Liver (tissue), 8 donors: ENCODE measurements at regions not wholly inside any gene's neighbourhood (a gene's known extent, or its start where the extent isn't known, plus 50 kb on each side); places are given as distances from the start of the nearest gene placed in this dataset.

ENCODE experiments used
- DNase-seq: peaks from one replicate; pipeline ENCODE4 v3.0.0-alpha.2; 2017; ENCODE audit warnings: low spot score
- H3K27ac ChIP-seq, 2 donors: one replicate each; pipeline ENCODE4 v1.7.0; 2013; ENCODE audit warnings: inconsistent platforms in 2 of 2, low read length in 2 of 2, control low read depth in 1 of 2, low read depth in 1 of 2, mild to moderate bottlenecking in 1 of 2
- H3K27me3 ChIP-seq, 4 donors: one replicate each; pipeline versions ENCODE4 v1.6.1 to v1.7.0; 2013; ENCODE audit warnings: low read length in 3 of 4, inconsistent platforms in 1 of 4, mild to moderate bottlenecking in 1 of 4, moderate library complexity in 1 of 4; ENCODE audit not compliant: control insufficient read depth in 4 of 4, insufficient read depth in 4 of 4
- H3K36me3 ChIP-seq, 4 donors: one replicate each; pipeline versions ENCODE4 v1.6.1 to v1.7.0; 2013; ENCODE audit warnings: low read length in 3 of 4, mild to moderate bottlenecking in 3 of 4, low read depth in 1 of 4, moderate library complexity in 1 of 4; ENCODE audit not compliant: control insufficient read depth in 4 of 4, insufficient read depth in 3 of 4
- H3K4me1 ChIP-seq, 4 donors: one replicate each; pipeline versions ENCODE4 v1.6.1 to v1.7.0; 2013; ENCODE audit warnings: low read length in 3 of 4, mild to moderate bottlenecking in 3 of 4, moderate library complexity in 1 of 4; ENCODE audit not compliant: control insufficient read depth in 4 of 4, insufficient read depth in 4 of 4
- H3K4me3 ChIP-seq, 3 donors: one replicate each; pipeline versions ENCODE4 v1.6.1 to v1.7.0; 2013; ENCODE audit warnings: low read length in 3 of 3, control low read depth in 1 of 3, low read depth in 1 of 3, mild to moderate bottlenecking in 1 of 3
- H3K9ac ChIP-seq, 2 donors: one replicate each; pipeline ENCODE4 v1.7.0; 2013; ENCODE audit warnings: low read length in 2 of 2, mild to moderate bottlenecking in 2 of 2, moderate library complexity in 2 of 2, control low read depth in 1 of 2, low read depth in 1 of 2
- H3K9me3 ChIP-seq, 4 donors: one replicate each; pipeline versions ENCODE4 v1.6.1 to v1.7.0; 2013; ENCODE audit warnings: low read length in 3 of 4; ENCODE audit not compliant: control insufficient read depth in 4 of 4
- CTCF ChIP-seq: fragments of 150-350 bp; IDR thresholded peaks from 2 replicates; pipeline ENCODE4 v1.5.1; 2017; ENCODE audit warnings: improper control_type of control experiment, low read depth, low read length; ENCODE audit not compliant: missing input control
- EGR1 ChIP-seq, 2 donors: IDR thresholded peaks; 2 replicates each; pipeline ENCODE4 v1.6.1; 2016 to 2018; ENCODE audit warnings: antibody characterized with exemption in 2 of 2, low read depth in 2 of 2
- FOXA1 ChIP-seq: IDR thresholded peaks from 2 replicates; pipeline ENCODE4 v1.6.1; 2016; ENCODE audit warnings: antibody characterized with exemption
- FOXA2 ChIP-seq: IDR thresholded peaks from 2 replicates; pipeline ENCODE4 v1.6.1; 2016; ENCODE audit warnings: antibody characterized with exemption
- GABPA ChIP-seq, 2 donors: IDR thresholded peaks in 1 of 2; conservative IDR thresholded peaks in 1 of 2; 2 replicates each; pipeline ENCODE4 v1.6.1; 2016; ENCODE audit warnings: antibody characterized with exemption in 2 of 2, mild to moderate bottlenecking in 1 of 2, moderate library complexity in 1 of 2
- HNF4A ChIP-seq, 2 donors: conservative IDR thresholded peaks; 2 replicates each; pipeline ENCODE4 v1.6.1; 2016; ENCODE audit warnings: antibody characterized with exemption in 2 of 2, mild to moderate bottlenecking in 2 of 2
- HNF4G ChIP-seq: IDR thresholded peaks from 2 replicates; pipeline ENCODE4 v1.6.1; 2016; ENCODE audit warnings: antibody characterized with exemption
- JUND ChIP-seq, 2 donors: IDR thresholded peaks; 2 replicates each; pipeline ENCODE4 v1.6.1; 2016; ENCODE audit warnings: antibody characterized with exemption in 2 of 2
- NR2F2 ChIP-seq: IDR thresholded peaks from 2 replicates; pipeline ENCODE4 v1.6.1; 2016; ENCODE audit warnings: antibody characterized with exemption
- RAD21 ChIP-seq, 2 donors: IDR thresholded peaks; 2 replicates each; pipeline ENCODE4 v1.6.1; 2016; ENCODE audit warnings: antibody characterized with exemption in 2 of 2, mild to moderate bottlenecking in 2 of 2
- RXRA ChIP-seq, 2 donors: IDR thresholded peaks; 2 replicates each; pipeline ENCODE4 v1.6.1; 2017 to 2018; ENCODE audit warnings: antibody characterized with exemption in 2 of 2, mild to moderate bottlenecking in 1 of 2
- SP1 ChIP-seq: IDR thresholded peaks from 2 replicates; pipeline ENCODE4 v1.6.1; 2018; ENCODE audit warnings: antibody characterized with exemption, mild to moderate bottlenecking
- TAF1 ChIP-seq: conservative IDR thresholded peaks from 2 replicates; pipeline ENCODE4 v1.6.1; 2016; ENCODE audit warnings: antibody characterized with exemption, mild to moderate bottlenecking
- YY1 ChIP-seq: IDR thresholded peaks from 2 replicates; pipeline ENCODE4 v1.6.1; 2016; ENCODE audit warnings: antibody characterized with exemption, mild to moderate bottlenecking
- WGBS: extraction: QIAGEN DNeasy Blood & Tissue Kit; methylation state at CpG from one replicate; pipeline ENCODE4 v1.1.7; 2013; 5-methylcytosine and 5-hydroxymethylcytosine counted together
- TF ChIP-seq, protein P1 (sequence below): IDR thresholded peaks from 2 replicates; pipeline ENCODE4 v1.6.1; 2016; ENCODE audit warnings: antibody characterized with exemption
- TF ChIP-seq, protein P2 (sequence below): IDR thresholded peaks from 2 replicates; pipeline ENCODE4 v1.6.1; 2016; ENCODE audit warnings: antibody characterized with exemption
- TF ChIP-seq, protein P3 (sequence below): IDR thresholded peaks from 2 replicates; pipeline ENCODE4 v1.6.1; 2016; ENCODE audit warnings: antibody characterized with exemption
- TF ChIP-seq, protein P4 (sequence below): IDR thresholded peaks from 2 replicates; pipeline ENCODE4 v1.6.1; 2016; ENCODE audit warnings: antibody characterized with exemption, mild to moderate bottlenecking
- donor health status: healthy.
- donor health status: healthy.
- donor health status: healthy.
- donor health status: healthy.
- donor health status: healthy.

GRCh38 chr11:42958635-42959034 is 353.2 kb upstream of the API5 start:
- H3K4me1 ChIP-seq: no peaks in the 10 kb centered on the region
- whole genome bisulfite sequencing: 60% methylated on average over 2 of the region's 2 CpGs
- H3K36me3 ChIP-seq: no peaks in the 10 kb centered on the region
- DNase-seq: no peak
- TF ChIP-seq GABPA (IDR thresholded peaks at IDR 0.05 in 1 of 2, conservative IDR thresholded peaks at IDR 0.05 in 1 of 2) (no peak), SP1 (no peak), HNF4G (no peak), CTCF (no peak), NR2F2 (no peak)
- no peak overlapping the region for H3K4me3 ChIP-seq
- no peaks in the 10 kb centered on the region for H3K27me3 ChIP-seq
- no peaks in the 10 kb centered on the region for H3K9me3 ChIP-seq
- H3K9ac ChIP-seq: no peak overlapping the region
- no peak overlapping the region for H3K27ac ChIP-seq

DNA sequence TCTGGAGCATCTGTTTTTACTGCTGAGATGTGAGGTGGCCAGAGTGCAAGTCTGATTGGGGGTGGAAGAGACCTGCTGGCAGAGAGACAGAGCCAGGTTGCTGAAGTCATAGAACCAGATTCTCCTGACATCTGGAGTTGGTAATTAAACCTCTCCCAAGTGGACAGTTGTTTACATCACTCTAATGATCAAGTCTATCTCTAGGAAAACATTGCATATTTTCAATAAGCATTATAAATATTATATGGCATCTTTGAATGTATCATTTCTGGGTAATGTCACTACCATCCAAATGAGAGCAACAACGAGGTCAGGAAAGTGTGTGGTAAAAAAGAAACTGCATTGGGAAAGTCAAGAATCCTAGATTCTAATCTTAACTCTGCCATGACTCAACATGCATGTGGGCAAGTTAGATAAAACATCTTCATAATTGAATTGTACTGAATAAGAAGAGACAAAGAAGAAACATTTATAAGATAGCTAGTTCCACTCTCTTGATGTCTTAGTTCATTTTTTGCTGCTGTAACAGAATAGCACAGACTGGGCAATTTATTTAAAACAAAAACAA is 351.2 kb upstream of the API5 start:
- H3K27ac ChIP-seq: no peak overlapping the region
- no peak overlapping the region for H3K9ac ChIP-seq
- 45% methylated on average over 1 of the region's 1 CpG for WGBS
- no peaks in the 10 kb centered on the region for H3K27me3 ChIP-seq
- DNase-seq: no peak
- TF ChIP-seq, protein P1, sequence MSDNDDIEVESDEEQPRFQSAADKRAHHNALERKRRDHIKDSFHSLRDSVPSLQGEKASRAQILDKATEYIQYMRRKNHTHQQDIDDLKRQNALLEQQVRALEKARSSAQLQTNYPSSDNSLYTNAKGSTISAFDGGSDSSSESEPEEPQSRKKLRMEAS: no peak
- no peaks in the 10 kb centered on the region for H3K36me3 ChIP-seq
- no peaks in the 10 kb centered on the region for H3K4me1 ChIP-seq
- H3K4me3 ChIP-seq: no peak overlapping the region
- no peaks in the 10 kb centered on the region for H3K9me3 ChIP-seq

DNA sequence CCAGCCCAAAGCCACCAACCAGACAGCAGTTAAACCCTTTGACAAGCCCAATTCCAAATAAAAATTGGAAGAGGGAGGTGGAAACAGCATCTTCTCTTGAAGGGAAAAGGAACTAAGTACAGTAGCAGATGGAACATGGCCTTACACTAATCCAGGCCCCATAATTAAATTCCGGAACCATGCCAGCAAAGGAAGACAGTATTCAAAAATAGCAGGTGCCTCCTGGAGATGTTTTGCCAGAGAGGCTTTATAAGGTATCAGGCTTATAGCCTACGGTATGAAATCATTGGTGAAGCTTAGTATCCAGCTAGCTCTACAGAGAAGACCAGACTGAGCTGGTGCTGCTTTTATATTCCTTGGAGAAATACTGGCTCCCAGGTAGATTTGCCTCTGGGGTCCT is 344.1 kb upstream of the API5 start:
- Histone ChIP-seq H3K36me3 (no peaks in the 10 kb centered on the region), H3K9me3 (no peaks in the 10 kb centered on the region)
- TF ChIP-seq SP1: no peak
- TF ChIP-seq, protein P1: no peak
- no peak for TF ChIP-seq JUND (IDR thresholded peaks at IDR 0.05)
- no peak for TF ChIP-seq NR2F2
- no peak for TF ChIP-seq RAD21 (IDR thresholded peaks at IDR 0.05)
- no peak for TF ChIP-seq FOXA2
- no peak for TF ChIP-seq TAF1
- TF ChIP-seq RXRA (IDR thresholded peaks at IDR 0.05): no peak
- TF ChIP-seq, protein P2, sequence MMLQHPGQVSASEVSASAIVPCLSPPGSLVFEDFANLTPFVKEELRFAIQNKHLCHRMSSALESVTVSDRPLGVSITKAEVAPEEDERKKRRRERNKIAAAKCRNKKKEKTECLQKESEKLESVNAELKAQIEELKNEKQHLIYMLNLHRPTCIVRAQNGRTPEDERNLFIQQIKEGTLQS: no peak
- TF ChIP-seq FOXA1: no peak
- no peak for TF ChIP-seq HNF4G
- no peak for TF ChIP-seq GABPA (IDR thresholded peaks at IDR 0.05 in 1 of 2, conservative IDR thresholded peaks at IDR 0.05 in 1 of 2)
- TF ChIP-seq, protein P3, sequence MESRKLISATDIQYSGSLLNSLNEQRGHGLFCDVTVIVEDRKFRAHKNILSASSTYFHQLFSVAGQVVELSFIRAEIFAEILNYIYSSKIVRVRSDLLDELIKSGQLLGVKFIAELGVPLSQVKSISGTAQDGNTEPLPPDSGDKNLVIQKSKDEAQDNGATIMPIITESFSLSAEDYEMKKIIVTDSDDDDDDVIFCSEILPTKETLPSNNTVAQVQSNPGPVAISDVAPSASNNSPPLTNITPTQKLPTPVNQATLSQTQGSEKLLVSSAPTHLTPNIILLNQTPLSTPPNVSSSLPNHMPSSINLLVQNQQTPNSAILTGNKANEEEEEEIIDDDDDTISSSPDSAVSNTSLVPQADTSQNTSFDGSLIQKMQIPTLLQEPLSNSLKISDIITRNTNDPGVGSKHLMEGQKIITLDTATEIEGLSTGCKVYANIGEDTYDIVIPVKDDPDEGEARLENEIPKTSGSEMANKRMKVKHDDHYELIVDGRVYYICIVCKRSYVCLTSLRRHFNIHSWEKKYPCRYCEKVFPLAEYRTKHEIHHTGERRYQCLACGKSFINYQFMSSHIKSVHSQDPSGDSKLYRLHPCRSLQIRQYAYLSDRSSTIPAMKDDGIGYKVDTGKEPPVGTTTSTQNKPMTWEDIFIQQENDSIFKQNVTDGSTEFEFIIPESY: no peak
- no peak for TF ChIP-seq CTCF
- TF ChIP-seq, protein P4, sequence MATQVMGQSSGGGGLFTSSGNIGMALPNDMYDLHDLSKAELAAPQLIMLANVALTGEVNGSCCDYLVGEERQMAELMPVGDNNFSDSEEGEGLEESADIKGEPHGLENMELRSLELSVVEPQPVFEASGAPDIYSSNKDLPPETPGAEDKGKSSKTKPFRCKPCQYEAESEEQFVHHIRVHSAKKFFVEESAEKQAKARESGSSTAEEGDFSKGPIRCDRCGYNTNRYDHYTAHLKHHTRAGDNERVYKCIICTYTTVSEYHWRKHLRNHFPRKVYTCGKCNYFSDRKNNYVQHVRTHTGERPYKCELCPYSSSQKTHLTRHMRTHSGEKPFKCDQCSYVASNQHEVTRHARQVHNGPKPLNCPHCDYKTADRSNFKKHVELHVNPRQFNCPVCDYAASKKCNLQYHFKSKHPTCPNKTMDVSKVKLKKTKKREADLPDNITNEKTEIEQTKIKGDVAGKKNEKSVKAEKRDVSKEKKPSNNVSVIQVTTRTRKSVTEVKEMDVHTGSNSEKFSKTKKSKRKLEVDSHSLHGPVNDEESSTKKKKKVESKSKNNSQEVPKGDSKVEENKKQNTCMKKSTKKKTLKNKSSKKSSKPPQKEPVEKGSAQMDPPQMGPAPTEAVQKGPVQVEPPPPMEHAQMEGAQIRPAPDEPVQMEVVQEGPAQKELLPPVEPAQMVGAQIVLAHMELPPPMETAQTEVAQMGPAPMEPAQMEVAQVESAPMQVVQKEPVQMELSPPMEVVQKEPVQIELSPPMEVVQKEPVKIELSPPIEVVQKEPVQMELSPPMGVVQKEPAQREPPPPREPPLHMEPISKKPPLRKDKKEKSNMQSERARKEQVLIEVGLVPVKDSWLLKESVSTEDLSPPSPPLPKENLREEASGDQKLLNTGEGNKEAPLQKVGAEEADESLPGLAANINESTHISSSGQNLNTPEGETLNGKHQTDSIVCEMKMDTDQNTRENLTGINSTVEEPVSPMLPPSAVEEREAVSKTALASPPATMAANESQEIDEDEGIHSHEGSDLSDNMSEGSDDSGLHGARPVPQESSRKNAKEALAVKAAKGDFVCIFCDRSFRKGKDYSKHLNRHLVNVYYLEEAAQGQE: no peak
- TF ChIP-seq EGR1 (IDR thresholded peaks at IDR 0.05; ENCODE audit: low read depth in 2 of 2): no peak
- no peak for TF ChIP-seq YY1
- TF ChIP-seq HNF4A (conservative IDR thresholded peaks at IDR 0.05): no peak

More for the DNA sequence above, 344.1 kb upstream of the API5 start:
- Histone ChIP-seq H3K4me3 (no peak overlapping the region), H3K4me1 (no peaks in the 10 kb centered on the region), H3K9ac (no peak overlapping the region), H3K27ac (no peak overlapping the region), H3K27me3 (no peaks in the 10 kb centered on the region)
- 74% methylated on average over 2 of the region's 2 CpGs for WGBS
- no peak for DNase-seq
